SKM-1 treated with dmso at 0.1 percent for 144 hours (cell line): ENCODE measurements at regions not wholly inside any gene's neighbourhood (a gene's known extent, or its start where the extent isn't known, plus 50 kb on each side); places are given as distances from the start of the nearest gene placed in this dataset.
"Not testable (repeated sequence)": the region's sequence is repeated elsewhere in the genome, so short reads cannot be mapped to it uniquely, and the experiment has no call there.

Source experiments
- DNase-seq: peaks from one replicate; lab custom pipeline; 2025; ENCODE audit not compliant: unreplicated experiment; lab: John Stamatoyannopoulos, UW

DNA sequence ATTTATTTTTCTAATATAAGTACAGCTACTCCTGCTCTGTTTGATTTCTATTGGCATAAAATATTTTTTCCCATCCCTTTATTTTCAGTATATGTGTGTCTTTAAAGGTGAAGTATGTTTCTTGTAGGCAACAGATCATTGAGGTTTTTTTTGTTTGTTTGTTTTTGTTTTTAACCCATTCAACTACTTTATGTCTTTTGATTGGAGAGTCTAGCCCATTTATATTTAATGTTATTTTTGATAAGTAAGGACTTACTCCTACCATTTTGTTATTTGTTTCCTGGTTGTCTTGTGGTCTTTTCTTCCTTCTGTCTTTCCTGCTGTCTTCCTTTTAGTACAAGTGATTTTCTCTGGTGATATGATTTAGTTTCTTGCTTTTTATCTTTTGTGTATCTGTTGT is 285.1 kb upstream of the PROX1 start:
- no peak for DNase-seq

GRCh38 chr1:213704941-213705340 is 282.8 kb upstream of the PROX1 start:
- no peak for DNase-seq

DNA sequence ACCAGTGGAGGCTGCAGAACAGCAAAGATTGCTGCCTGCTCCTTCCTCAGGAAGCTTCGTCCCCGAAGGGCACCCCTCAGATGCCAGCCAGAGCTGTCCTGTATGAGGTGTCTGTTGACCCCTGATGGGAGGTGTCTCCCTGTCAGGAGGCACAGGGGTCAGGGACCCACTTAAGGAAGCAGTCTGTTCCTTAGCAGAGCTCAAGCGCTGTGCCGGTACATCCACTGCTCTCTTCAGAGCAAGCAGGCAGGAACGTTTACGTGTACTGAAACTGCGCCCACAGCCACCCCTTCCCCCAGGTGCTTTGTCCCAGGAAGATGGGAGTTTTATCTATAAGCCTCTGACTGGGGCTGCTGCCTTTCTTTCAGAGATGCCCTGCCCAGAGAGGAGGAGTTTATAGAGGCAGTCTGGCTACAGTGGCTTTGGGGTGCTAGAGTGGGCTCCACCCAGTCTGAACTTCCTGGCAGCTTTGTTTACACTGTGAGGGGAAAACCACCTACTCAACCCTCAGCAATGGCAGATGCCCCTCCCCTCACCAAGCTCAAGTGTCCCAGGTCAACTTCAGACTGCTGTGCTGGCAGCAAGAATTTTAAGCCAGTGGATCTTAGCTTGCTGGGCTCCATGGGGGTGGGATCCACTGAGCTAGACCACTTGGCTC is 275.8 kb upstream of the PROX1 start:
- DNase-seq = not testable (repeated sequence)

DNA sequence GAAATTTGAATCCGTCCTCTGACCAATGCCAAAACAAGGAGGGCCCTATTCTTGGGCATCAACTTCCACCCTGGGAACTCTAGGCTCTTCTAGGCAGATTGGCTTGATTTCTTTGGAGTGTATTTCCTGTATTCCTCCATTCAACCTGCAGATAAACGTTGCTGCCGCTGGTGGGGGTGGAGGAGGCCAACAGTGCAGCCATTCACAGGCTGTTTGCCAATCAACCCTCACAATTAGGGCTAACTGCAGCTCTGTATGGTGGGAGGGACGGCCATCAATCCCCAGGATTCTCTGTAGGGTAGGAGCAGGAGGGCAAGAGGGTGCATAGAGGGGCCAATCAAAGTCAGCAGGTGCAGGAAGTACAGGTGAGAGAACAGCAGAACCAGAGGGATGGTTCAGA is 273.1 kb upstream of the PROX1 start:
- DNase-seq = no peak

DNA sequence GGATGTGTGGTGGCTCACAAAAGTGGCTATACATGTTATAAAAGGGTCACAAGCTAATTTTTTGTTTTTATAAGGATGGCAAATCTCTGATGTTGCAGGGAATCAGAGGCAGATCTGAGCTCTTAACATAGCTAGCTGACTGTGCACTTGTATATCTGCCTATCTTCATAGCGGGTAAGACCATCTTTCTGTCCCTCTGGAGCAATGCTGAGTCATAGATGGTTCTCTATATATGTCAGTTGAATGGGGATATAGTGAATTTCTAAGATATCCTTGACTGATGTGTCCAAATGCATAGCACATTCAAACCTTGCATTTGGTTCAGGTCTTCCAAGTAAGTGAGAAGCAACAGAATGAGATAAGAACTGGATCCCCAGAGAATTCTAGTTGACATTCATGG is 272.6 kb upstream of the PROX1 start:
- no peak for DNase-seq

DNA sequence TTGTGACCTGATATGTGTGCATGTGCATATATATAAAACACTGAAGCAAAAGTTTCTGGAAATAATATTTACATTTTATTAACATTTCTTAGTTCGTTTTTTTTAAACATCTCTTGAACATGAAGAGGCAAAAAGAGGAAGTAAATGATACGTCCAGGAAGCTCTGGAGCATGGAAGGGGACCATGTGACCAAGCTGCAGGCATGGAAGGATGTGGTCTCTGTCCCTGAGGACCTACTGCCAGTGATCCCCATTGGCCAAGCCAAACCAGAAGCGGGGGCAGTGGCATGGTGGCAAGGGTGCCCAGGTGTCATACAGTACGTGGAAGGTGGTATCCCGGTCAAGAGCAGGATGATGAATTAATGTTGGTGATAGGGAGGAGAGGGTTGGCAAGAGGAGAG is 268.3 kb upstream of the PROX1 start:
- DNase-seq = no peak

- no peak for DNase-seq
These were observed 267.7 kb upstream of the PROX1 start for GRCh38 chr1:213720032-213720431.

DNA sequence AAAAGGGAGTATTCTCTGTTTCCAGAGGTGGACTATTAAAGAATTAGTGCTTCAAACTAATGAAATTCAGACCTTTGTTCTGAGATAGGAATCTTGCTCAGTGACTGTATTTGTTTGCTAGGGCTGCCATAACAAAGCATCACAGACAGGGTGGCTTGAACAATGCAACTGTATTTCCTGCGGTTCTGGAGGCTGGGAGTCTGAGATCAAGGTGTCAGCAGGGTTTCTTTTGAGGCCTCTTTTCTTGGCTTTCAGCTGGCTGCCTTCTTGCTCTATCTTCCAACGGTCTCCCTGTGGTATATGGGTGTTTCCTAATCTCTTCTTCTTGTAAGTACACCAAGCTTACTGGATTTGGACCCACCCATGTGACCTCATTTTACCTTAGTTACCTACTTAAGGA is 264.6 kb upstream of the PROX1 start:
- no peak for DNase-seq

GRCh38 chr1:213724640-213725536 is 262.9 kb upstream of the PROX1 start:
- peak; percentile 25 for DNase-seq

DNA sequence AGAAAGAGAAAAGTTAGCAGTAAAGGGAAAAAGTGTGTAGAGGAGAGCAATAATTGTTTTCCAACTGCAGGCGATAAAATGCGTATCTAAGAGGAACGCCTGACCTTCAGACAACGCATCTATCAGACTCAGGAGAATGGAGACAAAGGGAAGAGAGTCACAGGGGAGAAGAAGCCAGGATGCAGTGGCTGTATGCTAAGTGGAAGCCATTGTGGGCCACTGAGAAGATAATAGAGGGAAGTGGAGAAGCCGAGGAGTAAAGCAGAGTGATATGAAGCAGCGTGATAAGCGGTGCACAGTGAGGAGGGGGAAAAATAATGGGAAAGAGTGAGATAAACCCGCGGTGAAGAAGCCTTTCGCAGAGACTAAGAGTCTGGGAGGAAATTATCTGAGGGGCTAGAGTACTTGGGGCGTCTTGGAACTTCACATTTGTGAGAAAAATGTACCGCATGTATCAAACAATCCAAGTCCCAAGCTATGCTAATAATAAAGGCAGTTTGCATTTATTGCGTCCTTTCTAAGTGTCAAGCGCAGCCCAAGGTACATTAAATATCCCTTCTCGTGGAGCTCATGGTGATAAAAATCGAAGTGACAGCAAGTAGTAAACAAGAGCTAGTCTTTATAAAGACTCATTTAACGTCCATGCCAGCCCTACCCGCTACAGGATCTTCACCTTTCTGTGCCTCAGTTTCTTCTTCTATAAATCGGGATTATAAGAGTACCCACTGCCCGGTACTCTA is 259.8 kb upstream of the PROX1 start:
- DNase-seq = no peak

DNA sequence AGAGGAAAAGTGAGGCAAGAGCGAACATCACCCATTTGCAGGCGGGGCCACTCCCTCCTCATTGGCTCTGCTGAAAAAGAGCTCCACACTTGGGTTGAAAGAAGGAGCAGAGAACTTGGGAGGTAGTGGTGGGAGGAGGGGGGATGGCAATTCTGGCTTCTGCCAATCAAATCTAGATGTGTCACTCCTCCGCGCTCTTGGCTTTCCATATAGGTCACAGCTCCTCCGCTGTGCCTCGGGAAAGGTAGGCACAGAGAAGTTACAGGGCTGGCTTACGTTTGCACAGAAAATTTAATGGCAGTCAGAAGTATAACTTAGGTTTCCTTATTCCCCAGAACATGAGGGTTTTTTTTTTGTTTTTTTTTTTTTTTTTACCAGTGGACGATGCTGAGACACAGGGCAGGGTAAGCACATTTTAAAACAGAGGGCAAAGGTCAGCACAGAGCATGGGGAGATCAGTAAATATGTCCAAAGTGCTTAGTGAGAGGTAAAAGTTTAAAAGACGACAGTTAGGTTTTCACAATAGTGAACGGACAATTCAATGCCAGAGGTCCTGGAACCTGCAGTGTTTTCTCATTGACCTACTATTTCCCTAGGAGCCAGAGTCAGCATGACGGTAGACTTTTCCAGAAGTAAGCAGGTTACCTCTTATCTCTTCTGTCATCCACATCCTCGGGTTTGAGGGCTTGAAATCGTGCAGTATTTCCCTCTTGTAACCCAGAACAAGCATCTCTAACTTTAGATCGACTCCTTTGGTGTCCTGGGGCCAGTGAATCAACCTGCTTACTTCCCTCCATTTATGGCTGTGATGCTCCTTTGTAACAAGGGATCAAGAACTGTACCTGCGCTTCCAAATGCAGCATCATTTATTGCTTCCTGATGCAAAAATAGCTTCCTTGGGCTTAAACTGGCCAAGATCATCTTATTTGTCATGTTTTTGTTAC is 258.9 kb upstream of the PROX1 start:
- DNase-seq = no peak

- DNase-seq = no peak
These were observed 254.1 kb upstream of the PROX1 start for GRCh38 chr1:213733705-213734104.

- DNase-seq = no peak
These were observed 250.3 kb upstream of the PROX1 start for GRCh38 chr1:213737398-213738035.

DNA sequence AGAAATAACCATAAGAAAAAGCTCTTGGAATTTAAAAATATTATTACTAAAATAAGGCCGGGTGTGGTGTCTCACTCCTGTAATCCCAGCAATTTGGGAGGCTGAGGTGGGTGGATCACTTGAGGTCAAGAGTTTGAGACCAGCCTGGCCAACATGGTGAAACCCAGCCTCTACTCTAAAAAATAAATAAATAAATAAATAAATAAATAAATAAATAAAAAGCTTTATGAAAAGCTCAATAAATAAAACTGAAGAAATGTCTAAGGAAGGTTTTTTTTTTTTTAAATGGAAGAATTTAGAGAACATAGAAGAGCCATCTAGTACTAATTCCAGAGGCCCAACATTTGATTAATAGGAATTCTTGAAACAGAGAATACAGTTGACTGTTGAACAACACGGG is 249.1 kb upstream of the PROX1 start:
- no peak for DNase-seq

- no peak for DNase-seq
These were observed 244.8 kb upstream of the PROX1 start for GRCh38 chr1:213742992-213743391.

- DNase-seq = no peak
These were observed 243.0 kb upstream of the PROX1 start for GRCh38 chr1:213744780-213745179.

DNA sequence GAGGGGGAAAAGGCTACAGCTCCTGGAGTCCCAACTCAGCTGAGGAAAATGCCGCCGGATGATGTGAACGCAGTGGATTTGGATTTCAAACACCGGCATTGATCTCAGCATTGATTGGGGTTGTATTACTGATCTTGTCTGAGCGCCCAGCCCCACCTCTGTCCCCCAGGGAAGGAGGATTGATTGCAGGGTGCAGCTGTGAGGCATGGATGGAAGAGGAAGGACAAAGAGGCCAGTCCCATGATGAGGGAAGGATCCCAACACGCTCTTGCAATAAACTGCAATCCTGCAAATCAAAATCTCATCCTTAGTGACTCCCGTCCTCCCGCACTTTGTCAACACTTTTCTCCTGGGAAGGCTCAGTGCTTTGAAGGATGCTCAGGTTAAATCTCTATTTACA is 242.3 kb upstream of the PROX1 start:
- DNase-seq = no peak

DNA sequence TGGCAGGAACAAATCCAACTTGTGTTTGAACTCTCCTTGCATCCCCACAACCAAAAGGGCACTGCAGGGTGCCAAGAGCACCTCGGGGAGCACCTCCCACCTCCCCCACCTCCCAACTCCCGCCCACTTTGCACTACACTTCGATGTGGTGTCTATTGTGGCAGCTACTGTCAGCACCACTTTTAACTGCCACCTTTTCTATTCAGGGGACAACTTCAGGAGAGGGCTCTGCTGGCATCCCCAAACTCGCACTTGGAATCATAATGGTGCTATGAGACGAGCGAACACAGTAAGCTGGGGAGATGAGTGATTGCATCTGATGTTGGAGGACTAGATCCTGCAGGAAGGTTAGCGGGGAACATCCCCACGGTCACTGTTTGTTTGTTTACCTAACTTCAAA is 238.2 kb upstream of the PROX1 start:
- DNase-seq = no peak

DNA sequence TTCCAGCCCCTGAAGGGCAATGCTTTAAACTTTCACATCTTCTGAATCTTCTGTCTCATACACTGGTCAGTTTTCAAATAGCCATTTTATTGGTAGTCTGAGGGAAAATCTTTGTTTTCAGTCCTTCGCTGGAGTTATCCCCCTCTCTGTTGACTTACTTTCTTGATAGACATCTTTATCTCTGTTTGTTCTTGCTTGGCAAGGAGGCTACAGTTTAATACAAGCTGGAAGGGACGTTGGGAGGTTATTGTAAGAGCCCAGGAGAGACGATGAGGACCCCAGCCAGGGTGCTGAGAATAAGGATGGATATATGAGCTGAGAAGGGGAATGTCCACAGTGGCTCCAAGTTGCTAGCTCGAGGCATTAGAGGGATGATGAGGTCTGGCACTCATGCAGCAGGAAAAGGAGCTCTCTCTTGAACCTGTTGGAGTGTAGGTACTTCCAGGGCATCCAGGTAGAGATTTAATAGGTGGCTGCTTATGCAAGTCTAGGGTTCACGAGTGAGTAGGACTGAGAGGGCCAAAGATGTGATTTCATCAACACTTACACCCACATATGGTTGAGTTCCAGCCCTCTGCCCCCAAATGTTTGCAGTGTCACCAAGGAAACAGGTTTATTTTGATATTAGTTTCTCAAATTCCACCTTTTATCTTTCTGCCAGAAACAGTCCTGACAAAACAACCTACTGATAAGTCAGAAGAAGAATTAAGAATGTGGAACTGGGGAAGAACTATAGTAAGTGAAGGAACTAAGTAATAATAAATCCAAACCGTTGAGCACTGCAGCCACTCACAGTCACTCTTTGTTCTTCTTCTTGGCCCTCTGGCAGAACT is 237.3 kb upstream of the PROX1 start:
- DNase-seq = no peak

GRCh38 chr1:213751064-213751397 is 236.7 kb upstream of the PROX1 start:
- DNase-seq = no peak
